ENCODE measurements at regions not wholly inside any gene's neighbourhood (a gene's known extent, or its start where the extent isn't known, plus 50 kb on each side); places are given as distances from the start of the nearest gene placed in this dataset.

GRCh38 chr9:129245276-129245675, 67.2 kb upstream of the IER5L start:
- no peak for DNase-seq

GRCh38 chr9:129242971-129243561, 65.0 kb upstream of the IER5L start:
- DNase-seq: no peak

- no peak for DNase-seq
Observed at GRCh38 chr9:129242191-129242941, 64.3 kb upstream of the IER5L start.

- DNase-seq: no peak
Observed at GRCh38 chr9:129241725-129242124, 63.7 kb upstream of the IER5L start.

GRCh38 chr9:129240581-129241211, 62.6 kb upstream of the IER5L start:
- DNase-seq: no peak

GRCh38 chr9:129239946-129240490, 62.0 kb upstream of the IER5L start:
- no peak for DNase-seq

- no peak for DNase-seq
Observed at GRCh38 chr9:129237803-129238202, 59.7 kb upstream of the IER5L start.

GRCh38 chr9:129237164-129237611, 59.1 kb upstream of the IER5L start:
- no peak for DNase-seq

GRCh38 chr9:129236441-129237145, 58.5 kb upstream of the IER5L start:
- no peak for DNase-seq

- no peak for DNase-seq
Observed at GRCh38 chr9:129235931-129236331, 57.9 kb upstream of the IER5L start.

GRCh38 chr9:129235041-129235930, 57.2 kb upstream of the IER5L start:
- no peak for DNase-seq

GRCh38 chr9:129234491-129234890, 56.4 kb upstream of the IER5L start:
- no peak for DNase-seq

- DNase-seq: no peak
Observed at GRCh38 chr9:129232839-129233591, 55.0 kb upstream of the IER5L start.

GRCh38 chr9:129231759-129232158, 53.7 kb upstream of the IER5L start:
- no peak for DNase-seq

- no peak for DNase-seq
Observed at GRCh38 chr9:129231022-129231739, 53.1 kb upstream of the IER5L start.

GRCh38 chr9:129230302-129230701, 52.2 kb upstream of the IER5L start:
- DNase-seq: no peak
